CD4-positive, alpha-beta T cell treated with Interleukin-15 for 1 hour (primary cell): ENCODE measurements at regions not wholly inside any gene's neighbourhood (a gene's known extent, or its start where the extent isn't known, plus 50 kb on each side); places are given as distances from the start of the nearest gene placed in this dataset.
A peak's percentile ranks its signal among the peaks of the same experiment; 100 is the strongest.
"Not testable (repeated sequence)": the region's sequence is repeated elsewhere in the genome, so short reads cannot be mapped to it uniquely, and the experiment has no call there.

Experiments
- DNase-seq: peaks from one replicate; pipeline ENCODE4 v3.0.0-alpha.2; 2020

GRCh38 chr4:64940698-64941097, 531.4 kb upstream of the TECRL start:
- no peak for DNase-seq

DNA sequence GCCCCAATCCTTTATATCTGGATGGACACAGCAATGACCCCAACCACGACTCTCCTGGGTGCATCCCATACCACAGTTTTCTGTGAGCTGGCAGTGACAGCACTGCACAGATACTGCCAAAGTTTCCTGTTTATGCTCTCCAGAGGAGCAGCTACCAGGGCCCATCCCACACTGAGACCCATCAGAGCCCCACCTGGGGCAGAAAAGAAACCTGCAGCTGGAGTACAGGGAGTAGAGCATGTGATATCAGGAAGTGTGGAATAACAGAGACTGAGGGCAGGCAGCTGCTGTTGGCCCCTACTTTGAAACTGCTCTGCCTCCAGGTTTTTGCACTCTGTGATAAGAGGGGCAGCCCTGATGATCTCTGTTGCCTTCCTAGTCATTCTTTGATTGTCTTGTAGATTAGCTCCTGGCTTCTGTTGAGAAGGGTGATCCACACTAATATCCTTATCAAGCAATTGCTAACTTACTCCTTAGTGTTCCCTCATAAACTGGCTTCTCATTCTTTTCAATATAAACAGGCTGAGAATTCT, 526.3 kb upstream of the TECRL start:
- peak; percentile 16 for DNase-seq

DNA sequence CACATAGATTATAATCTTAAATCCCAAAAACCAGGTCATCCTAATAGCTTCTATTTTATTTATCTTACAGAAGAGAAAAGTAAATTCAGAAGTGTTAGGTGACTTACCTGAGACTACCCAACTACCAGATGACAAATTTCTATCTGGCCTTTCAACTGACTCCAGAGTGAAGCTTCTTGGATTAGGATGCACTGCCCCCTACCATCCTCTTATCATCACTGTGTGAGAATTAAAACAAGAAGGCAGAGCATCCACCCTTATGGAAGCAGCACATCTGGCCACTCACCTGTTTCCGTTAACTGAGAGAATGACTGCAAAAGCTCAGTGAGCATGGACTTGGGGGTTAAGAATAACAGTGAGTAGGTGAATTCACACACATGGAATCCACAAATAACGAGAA, 502.6 kb upstream of the TECRL start:
- no peak for DNase-seq

DNA sequence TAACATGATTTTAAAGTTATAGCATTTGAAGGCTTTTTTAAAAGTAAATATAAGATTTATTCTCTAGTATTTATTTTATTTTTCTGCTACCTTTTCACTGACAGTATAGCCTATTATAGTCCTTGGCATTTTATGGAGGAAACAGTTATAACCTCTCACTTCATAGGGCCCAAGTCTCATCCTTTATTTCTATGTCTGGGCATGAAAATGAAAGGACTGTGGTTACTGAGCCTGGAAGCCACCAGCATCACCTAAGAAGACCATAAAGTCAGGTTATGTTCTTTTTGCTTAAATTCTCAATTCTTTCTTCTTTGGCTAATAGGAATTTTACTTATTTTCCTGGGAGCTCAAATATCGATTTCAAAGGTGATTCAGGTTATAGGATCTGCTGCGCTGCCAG, 494.7 kb upstream of the TECRL start:
- no peak for DNase-seq

GRCh38 chr4:64899563-64899962, 490.3 kb upstream of the TECRL start:
- DNase-seq = no peak

DNA sequence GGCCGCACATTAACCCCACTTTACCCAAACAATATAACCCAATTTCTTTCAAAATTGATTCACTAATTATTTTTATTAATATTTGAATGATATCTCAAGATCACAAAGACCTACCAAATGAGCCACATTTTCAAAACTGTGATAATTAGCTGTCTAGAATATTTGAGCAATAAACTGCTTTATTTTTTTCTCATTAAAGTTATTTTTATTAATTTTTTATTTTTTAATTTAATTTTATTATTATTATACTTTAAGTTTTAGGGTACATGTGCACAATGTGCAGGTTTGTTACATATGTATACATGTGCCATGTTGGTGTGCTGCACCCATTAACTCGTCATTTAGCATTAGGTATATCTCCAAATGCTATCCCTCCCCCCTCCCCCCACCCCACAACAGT, 489.8 kb upstream of the TECRL start:
- DNase-seq = not testable (repeated sequence)

GRCh38 chr4:64897683-64898082, 488.4 kb upstream of the TECRL start:
- no peak for DNase-seq

GRCh38 chr4:64895031-64895430, 485.8 kb upstream of the TECRL start:
- no peak for DNase-seq

DNA sequence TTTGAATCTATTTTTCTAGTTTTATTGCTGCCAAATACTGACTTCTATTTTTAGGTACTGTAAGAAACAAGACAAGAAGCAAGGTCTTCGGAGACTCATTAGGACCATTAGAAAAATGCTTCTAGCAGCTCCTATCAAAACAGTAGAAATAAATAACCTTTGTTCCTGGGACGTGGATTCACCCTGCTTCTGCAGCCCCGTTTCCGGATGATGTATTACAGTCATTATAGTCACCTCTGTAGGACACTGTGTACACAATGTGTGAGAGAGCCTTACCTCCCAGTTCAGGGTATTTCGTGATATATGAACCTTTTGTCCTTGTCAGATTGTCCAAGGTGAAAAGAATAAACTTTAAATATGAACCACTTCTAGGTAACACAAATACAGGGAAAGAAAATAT, 484.0 kb upstream of the TECRL start:
- DNase-seq = no peak

- DNase-seq = no peak
Observed at GRCh38 chr4:64889906-64890610, 480.8 kb upstream of the TECRL start.

DNA sequence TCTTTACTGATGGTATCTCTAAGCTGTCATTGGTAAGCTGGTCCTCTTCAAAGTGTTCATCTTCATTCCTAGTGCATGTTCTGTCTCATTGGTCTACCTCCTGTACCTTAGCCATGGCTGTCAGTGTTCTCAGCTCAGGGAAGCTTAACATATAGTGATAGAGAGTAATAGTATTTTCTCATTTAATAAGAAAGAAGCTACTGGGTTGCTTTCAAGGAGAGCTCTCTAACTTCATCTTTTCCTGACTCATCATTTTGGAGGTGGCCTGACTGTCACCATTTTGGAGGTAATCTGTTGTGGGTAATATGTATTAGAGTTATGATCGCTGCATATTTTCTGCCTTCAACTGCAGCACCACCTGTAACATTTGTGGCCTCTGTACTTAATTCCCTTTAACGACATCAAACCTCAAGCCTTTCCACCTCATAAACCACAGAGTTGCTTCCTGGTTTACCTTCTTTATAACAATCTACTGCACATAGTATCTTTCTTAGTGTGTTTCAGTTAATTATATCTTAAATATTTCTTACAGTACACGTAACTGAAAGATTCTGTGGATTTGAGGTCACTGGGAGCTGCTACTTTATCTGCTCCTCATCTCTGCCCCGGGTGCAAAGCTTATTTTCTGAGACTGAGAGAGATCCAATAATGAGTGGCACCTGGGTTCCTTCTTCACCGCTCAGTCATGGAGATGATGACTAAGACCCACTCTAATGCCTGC, 474.0 kb upstream of the TECRL start:
- DNase-seq = no peak

- DNase-seq = no peak
Observed at GRCh38 chr4:64882311-64883086, 473.2 kb upstream of the TECRL start.

- no peak for DNase-seq
Observed at GRCh38 chr4:64880557-64880956, 471.3 kb upstream of the TECRL start.

DNA sequence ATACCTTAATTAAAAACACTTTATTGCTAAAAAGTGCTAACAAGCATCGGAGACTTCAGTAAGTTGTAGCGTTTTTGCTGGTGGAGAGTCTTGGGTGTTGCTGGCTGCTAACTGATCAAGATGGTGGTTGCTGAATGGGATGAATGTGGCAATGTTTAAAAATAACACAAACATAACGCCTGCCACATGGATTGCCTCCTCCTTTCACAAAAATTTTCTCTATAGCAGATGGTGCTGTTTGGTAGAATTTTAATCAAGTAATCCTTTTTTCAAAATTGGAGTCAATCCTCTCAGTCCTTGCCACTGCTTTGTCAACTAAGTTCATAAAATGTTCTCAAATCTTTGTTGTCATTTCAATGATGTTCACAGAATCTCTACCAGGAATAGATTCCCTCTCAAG, 466.8 kb upstream of the TECRL start:
- DNase-seq = no peak

GRCh38 chr4:64870558-64870957, 461.3 kb upstream of the TECRL start:
- DNase-seq = no peak

DNA sequence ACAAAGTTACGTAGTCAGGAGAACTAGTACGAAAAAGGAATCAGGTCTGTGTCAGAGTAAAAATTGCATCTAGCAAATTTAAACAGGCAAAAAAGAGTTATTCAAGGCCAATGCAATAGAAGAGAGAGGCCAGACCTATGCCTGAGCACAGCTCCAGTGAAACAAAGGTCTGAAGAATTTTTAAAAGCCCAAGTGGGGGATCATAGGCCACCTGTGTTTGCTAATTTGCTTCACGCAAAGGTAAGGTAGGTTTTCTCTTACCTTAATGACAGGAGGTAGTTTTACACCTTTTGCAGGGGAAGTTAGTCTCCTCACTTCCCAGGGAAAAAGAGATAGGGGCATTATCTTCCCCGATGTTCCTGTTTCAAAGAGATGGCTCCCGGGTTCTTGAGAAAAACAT, 448.6 kb upstream of the TECRL start:
- no peak for DNase-seq

DNA sequence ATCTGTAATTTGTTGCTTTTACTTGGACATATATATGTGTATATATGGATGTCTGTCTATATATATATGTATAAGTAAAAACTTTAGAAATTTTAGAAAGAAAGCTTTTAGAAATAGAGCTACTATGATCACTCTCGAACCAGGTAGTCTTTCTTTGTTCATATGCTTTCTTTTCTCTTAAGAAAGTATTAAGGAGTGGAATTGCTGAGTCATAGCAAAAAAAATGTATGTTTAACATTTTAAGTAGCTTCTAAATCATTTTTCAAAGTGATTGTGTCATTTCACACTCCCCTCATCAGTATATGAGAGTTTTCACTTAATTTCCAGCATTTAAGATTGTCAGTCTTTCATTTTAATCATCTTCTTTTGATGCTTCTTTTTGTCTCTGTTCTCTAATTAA, 447.9 kb upstream of the TECRL start:
- DNase-seq = no peak

DNA sequence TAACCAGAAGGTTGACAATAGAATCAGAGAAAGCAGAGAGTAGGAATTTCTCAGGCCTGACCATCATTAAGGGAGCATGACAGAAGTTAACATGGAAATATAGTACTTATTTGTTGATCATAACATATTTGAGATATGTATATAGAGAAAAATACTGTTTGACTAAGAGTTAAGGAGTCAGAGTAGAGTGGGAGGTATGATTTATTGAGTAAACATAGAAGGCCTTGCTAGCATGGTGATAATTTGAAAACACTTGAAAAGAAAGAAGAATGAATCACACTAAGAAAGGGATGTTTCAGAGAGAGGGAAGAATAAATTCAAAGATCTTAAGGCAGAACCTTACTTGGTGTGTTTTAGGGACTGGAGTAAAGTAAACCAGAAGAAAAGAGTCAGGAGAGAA, 437.2 kb upstream of the TECRL start:
- no peak for DNase-seq

DNA sequence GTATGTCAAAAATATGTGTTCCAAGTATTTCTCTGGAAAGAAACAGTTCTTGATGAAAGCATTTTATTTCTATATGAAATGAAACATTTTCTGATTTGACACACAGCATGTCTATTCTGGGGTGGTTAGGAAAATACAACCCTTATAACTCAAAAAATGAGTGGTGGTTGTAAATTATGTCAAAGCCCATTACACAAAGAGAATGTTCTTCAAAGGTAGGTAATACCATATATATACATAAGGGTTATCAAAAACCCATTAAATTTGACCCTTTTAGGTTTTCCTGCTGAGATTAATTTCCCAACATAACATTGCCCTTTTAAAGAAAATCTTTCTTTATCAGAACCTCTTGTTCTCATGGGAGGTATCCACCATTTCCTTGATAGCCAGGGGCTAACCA, 420.5 kb upstream of the TECRL start:
- no peak for DNase-seq

GRCh38 chr4:64824591-64824990, 415.3 kb upstream of the TECRL start:
- no peak for DNase-seq

DNA sequence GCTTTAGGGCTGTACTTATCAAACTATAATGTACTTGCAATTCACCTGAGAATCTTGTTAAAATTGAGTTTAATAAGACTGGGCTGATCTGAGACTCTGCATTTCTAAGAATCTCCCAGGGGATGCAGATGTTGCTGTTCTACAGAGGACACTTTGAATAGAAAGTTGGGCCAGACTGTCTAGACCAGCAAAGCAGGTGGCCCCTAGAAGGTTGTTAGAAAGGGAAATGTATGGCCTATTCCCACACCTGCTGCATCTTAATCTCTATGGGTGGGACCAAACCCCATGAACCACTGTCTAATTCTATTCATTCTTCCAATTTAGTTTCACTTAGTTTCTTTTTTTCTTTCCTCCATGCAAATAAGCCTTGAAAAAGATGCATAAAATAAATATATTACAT, 413.2 kb upstream of the TECRL start:
- DNase-seq = no peak

DNA sequence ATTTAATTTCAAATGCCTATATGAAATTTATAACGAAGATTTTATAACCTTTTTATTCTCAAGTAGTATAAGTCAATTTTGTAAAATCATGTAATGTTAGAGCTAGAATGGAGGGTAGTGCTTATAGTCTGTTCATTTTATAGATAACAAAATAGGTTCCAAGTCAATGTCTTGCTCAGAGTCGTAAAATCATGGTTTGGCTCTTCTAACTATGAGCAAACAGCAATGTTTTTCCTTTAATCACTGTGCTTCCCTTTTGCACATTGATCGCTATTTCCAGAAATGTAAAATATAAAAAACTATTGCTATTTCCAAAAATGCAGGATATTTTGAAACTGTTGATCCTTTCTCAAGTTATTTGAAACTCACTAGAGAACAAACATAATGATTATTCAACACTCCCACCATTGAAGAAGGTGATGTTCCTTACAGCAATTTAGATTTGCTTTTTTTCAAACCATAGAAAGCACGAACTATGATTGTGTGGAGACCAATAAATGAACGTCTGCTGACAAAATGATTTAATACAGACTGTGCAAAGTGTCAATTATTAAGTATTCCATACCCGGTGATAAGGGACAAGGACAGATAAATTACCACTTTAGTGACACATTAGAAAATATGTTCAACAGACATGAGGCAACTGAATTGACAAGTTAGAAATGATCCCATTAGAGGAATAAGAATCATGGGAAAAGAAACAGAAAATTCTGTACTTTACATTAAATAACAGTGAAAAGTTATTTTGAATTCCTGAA, 412.1 kb upstream of the TECRL start:
- no peak for DNase-seq

GRCh38 chr4:64814616-64815015, 405.4 kb upstream of the TECRL start:
- no peak for DNase-seq
